ENCODE measurements at regions not wholly inside any gene's neighbourhood (a gene's known extent, or its start where the extent isn't known, plus 50 kb on each side); places are given as distances from the start of the nearest gene placed in this dataset.

DNA sequence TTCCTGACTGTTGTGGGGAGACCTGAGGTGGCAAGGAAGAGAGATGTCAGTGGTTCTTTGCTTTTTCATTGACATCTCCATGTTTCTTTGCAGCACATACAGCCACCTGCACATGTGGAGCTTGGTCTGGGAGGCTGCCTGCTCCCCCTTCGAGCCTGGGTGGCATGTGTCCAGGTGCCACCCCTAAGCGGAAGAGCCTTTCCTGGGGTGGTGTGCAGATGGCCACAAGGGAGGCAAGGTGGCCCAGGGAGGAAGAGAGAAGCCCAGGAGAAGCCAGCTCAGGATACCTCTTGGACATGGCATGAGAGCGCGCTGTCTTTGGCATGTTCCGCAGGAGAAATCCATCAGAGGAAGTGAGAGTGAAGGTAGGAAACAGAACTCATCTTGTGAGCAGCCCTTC lies 105.9 kb upstream of the NPTX2 start:
- TF ChIP-seq, protein P1, sequence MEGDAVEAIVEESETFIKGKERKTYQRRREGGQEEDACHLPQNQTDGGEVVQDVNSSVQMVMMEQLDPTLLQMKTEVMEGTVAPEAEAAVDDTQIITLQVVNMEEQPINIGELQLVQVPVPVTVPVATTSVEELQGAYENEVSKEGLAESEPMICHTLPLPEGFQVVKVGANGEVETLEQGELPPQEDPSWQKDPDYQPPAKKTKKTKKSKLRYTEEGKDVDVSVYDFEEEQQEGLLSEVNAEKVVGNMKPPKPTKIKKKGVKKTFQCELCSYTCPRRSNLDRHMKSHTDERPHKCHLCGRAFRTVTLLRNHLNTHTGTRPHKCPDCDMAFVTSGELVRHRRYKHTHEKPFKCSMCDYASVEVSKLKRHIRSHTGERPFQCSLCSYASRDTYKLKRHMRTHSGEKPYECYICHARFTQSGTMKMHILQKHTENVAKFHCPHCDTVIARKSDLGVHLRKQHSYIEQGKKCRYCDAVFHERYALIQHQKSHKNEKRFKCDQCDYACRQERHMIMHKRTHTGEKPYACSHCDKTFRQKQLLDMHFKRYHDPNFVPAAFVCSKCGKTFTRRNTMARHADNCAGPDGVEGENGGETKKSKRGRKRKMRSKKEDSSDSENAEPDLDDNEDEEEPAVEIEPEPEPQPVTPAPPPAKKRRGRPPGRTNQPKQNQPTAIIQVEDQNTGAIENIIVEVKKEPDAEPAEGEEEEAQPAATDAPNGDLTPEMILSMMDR (IDR thresholded peaks at IDR 0.05), result no peak
- no peak for TF ChIP-seq POLR2A (IDR thresholded peaks at IDR 0.05)
